Activated CD8-positive, alpha-beta T cell treated with anti-CD3 and anti-CD28 coated beads for 36 hours (primary cell): ENCODE measurements at regions not wholly inside any gene's neighbourhood (a gene's known extent, or its start where the extent isn't known, plus 50 kb on each side); places are given as distances from the start of the nearest gene placed in this dataset.

Experiments
- ATAC-seq: fragments of 200-7000 bp; cut with Tn5 transposase; one replicate; pipeline ENCODE4 v1.10.0; 2021; ENCODE audit warnings: mild to moderate bottlenecking, moderate library complexity
- CTCF ChIA-PET: fragments of 350-600 bp; sonication (Branson Sonifier 250); formaldehyde crosslinking; loops from one replicate; lab custom pipeline; 2021; ENCODE audit warnings: antibody characterized with exemption; lab: Charles Lee
- POLR2A ChIA-PET: fragments of 350-600 bp; sonication (Branson Sonifier 250); formaldehyde crosslinking; loops from one replicate; lab custom pipeline; 2021; ENCODE audit warnings: antibody characterized with exemption; lab: Charles Lee
- DNase-seq: peaks from one replicate; pipeline ENCODE4 v3.0.0-alpha.2; 2020
- H3K27ac Mint-ChIP-seq: one replicate; pipeline ENCODE4 v1.8.0; 2021; ENCODE audit warnings: mild to moderate bottlenecking, mixed read lengths
- H3K27me3 Mint-ChIP-seq: one replicate; pipeline ENCODE4 v1.8.0; 2021; ENCODE audit warnings: mixed read lengths
- H3K36me3 Mint-ChIP-seq: one replicate; pipeline ENCODE4 v1.8.0; 2021; ENCODE audit warnings: low read depth, mixed read lengths
- H3K4me1 Mint-ChIP-seq: one replicate; pipeline ENCODE4 v1.8.0; 2021; ENCODE audit warnings: low read depth, mixed read lengths
- H3K4me3 Mint-ChIP-seq: one replicate; pipeline ENCODE4 v1.8.0; 2021; ENCODE audit warnings: mild to moderate bottlenecking, moderate library complexity, mixed read lengths
- H3K9me3 Mint-ChIP-seq: one replicate; pipeline ENCODE4 v1.8.0; 2021; ENCODE audit warnings: mixed read lengths
- CTCF ChIP-seq: fragments of 200-600 bp; IDR thresholded peaks from one replicate; pipeline ENCODE4 v1.8.0; 2022; ENCODE audit warnings: antibody characterized with exemption, mild to moderate bottlenecking
- intact Hi-C: fragments of 100-400 bp; cut with micrococcal nuclease; formaldehyde crosslinking; loops from one replicate; pipeline ENCODE4 v1.10.0; 2022

- DNase-seq (no peak), ATAC-seq (no peak)
- Mint-ChIP-seq H3K27me3 (peaks cover 1% of the 10 kb centered on the region), H3K9me3 (no peaks in the 10 kb centered on the region), H3K4me3 (no peak overlapping the region), H3K36me3 (no peaks in the 10 kb centered on the region), H3K4me1 (no peaks in the 10 kb centered on the region), H3K27ac (no peak overlapping the region)
- ChIA-PET POLR2A (no interaction called here), CTCF (no interaction called here)
- TF ChIP-seq CTCF = no peak
- intact Hi-C loops = no loop called here
These were observed 259.7 kb downstream of the CMPK2 start for GRCh38 chr2:6605836-6606505.

- no peaks in the 10 kb centered on the region for H3K4me1 Mint-ChIP-seq
These were observed 247.9 kb downstream of the CMPK2 start for GRCh38 chr2:6617794-6618193.

GRCh38 chr2:6618201-6618600 is 247.5 kb downstream of the CMPK2 start:
- ChIA-PET POLR2A (no interaction called here), CTCF (no interaction called here)
- H3K9me3 Mint-ChIP-seq = peaks cover 1% of the 10 kb centered on the region
- no peak overlapping the region for H3K4me3 Mint-ChIP-seq
- TF ChIP-seq CTCF = no peak
- no peaks in the 10 kb centered on the region for H3K36me3 Mint-ChIP-seq
- H3K27ac Mint-ChIP-seq = no peak overlapping the region
- ATAC-seq (no peak), DNase-seq (no peak)
- intact Hi-C loops = no loop called here
- no peaks in the 10 kb centered on the region for H3K27me3 Mint-ChIP-seq
- no peaks in the 10 kb centered on the region for H3K4me1 Mint-ChIP-seq

More at GRCh38 chr2:6617794-6618193, 247.9 kb downstream of the CMPK2 start:
- ChIA-PET CTCF (no interaction called here), POLR2A (no interaction called here)
- Mint-ChIP-seq H3K4me3 (no peak overlapping the region), H3K9me3 (peaks cover 1% of the 10 kb centered on the region), H3K27ac (no peak overlapping the region), H3K36me3 (no peaks in the 10 kb centered on the region), H3K27me3 (no peaks in the 10 kb centered on the region)
- DNase-seq = no peak
- intact Hi-C loops = no loop called here
- ATAC-seq = no peak
- TF ChIP-seq CTCF = no peak

GRCh38 chr2:6623746-6624145 is 242.0 kb downstream of the CMPK2 start:
- DNase-seq (no peak), ATAC-seq (no peak)
- H3K4me3 Mint-ChIP-seq = no peak overlapping the region
- intact Hi-C loops = no loop called here
- no peaks in the 10 kb centered on the region for H3K36me3 Mint-ChIP-seq
- POLR2A ChIA-PET = no interaction called here
- no peak for TF ChIP-seq CTCF
- H3K27ac Mint-ChIP-seq = no peak overlapping the region
- H3K9me3 Mint-ChIP-seq = no peaks in the 10 kb centered on the region
- CTCF ChIA-PET = no interaction called here
- H3K4me1 Mint-ChIP-seq = no peaks in the 10 kb centered on the region
- no peaks in the 10 kb centered on the region for H3K27me3 Mint-ChIP-seq

- Mint-ChIP-seq H3K27me3 (peaks cover 5% of the 10 kb centered on the region), H3K9me3 (no peaks in the 10 kb centered on the region), H3K4me1 (no peaks in the 10 kb centered on the region), H3K27ac (no peak overlapping the region), H3K4me3 (no peak overlapping the region), H3K36me3 (no peaks in the 10 kb centered on the region)
- POLR2A ChIA-PET = interaction anchor here (1.1 kb wide), 1 partner anchor 33 kb away, joined by 3 read pairs; no protein-coding TSS in a partner anchor
- CTCF ChIA-PET = no interaction called here
- TF ChIP-seq CTCF = no peak
- ATAC-seq = no peak
- intact Hi-C loops = no loop called here
- DNase-seq = no peak
These were observed 239.2 kb downstream of the CMPK2 start for GRCh38 chr2:6626401-6627012.
